RWPE2 (cell line): ENCODE measurements at regions not wholly inside any gene's neighbourhood (a gene's known extent, or its start where the extent isn't known, plus 50 kb on each side); places are given as distances from the start of the nearest gene placed in this dataset.
"Not testable (repeated sequence)": the region's sequence is repeated elsewhere in the genome, so short reads cannot be mapped to it uniquely, and the experiment has no call there.

Experiments used
- ATAC-seq: fragments of 200-7000 bp; cut with Tn5 transposase; 3 replicates; pipeline ENCODE4 v1.9.1; 2021; ENCODE audit warnings: low read depth
- DNase-seq: peaks from one replicate; pipeline ENCODE4 v3.0.0-alpha.2; 2020; ENCODE audit warnings: low spot score
- H3K27ac ChIP-seq: fragments of 450-650 bp; 2 replicates; pipeline ENCODE4 v1.5.1; 2017; ENCODE audit warnings: mild to moderate bottlenecking; ENCODE audit not compliant: poor library complexity, severe bottlenecking
- H3K27me3 ChIP-seq: fragments of 250-450 bp; sonication (Bioruptor Pico); 2 replicates; pipeline ENCODE4 v1.5.1; 2021; ENCODE audit warnings: mild to moderate bottlenecking, moderate library complexity; ENCODE audit not compliant: insufficient read depth, poor library complexity, severe bottlenecking
- H3K36me3 ChIP-seq: fragments of 250-450 bp; sonication (Bioruptor Pico); 2 replicates; pipeline ENCODE4 v1.5.1; 2020; ENCODE audit warnings: low read depth, mild to moderate bottlenecking, moderate library complexity
- H3K4me1 ChIP-seq: fragments of 250-450 bp; sonication (Bioruptor Pico); 2 replicates; pipeline ENCODE4 v1.5.1; 2021; ENCODE audit warnings: mild to moderate bottlenecking, moderate library complexity; ENCODE audit not compliant: insufficient read depth, poor library complexity, severe bottlenecking
- H3K4me3 ChIP-seq: fragments of 250-450 bp; sonication (Bioruptor Pico); 2 replicates; pipeline ENCODE4 v1.5.1; 2021; ENCODE audit warnings: mild to moderate bottlenecking, moderate library complexity; ENCODE audit not compliant: severe bottlenecking
- H3K9me3 ChIP-seq: fragments of 250-450 bp; sonication (Bioruptor Pico); 2 replicates; pipeline ENCODE4 v1.5.1; 2021; ENCODE audit warnings: mild to moderate bottlenecking, moderate library complexity; ENCODE audit not compliant: severe bottlenecking
- CTCF ChIP-seq: fragments of 450-650 bp; IDR thresholded peaks from one replicate; pipeline ENCODE4 v1.5.1; 2017; ENCODE audit warnings: mild to moderate bottlenecking, moderate library complexity; ENCODE audit not compliant: poor library complexity, severe bottlenecking

GRCh38 chr2:116317111-116317510 is 1497.4 kb upstream of the DDX18 start:
- DNase-seq (no peak), ATAC-seq (no peak)
- Histone ChIP-seq H3K4me3 (no peak overlapping the region), H3K36me3 (no peaks in the 10 kb centered on the region), H3K9me3 (no peaks in the 10 kb centered on the region), H3K4me1 (no peaks in the 10 kb centered on the region), H3K27ac (no peak overlapping the region), H3K27me3 (no peaks in the 10 kb centered on the region)
- no peak for TF ChIP-seq CTCF

- not testable (repeated sequence) for H3K9me3 ChIP-seq, H3K4me3 ChIP-seq, H3K27me3 ChIP-seq, H3K36me3 ChIP-seq, H3K27ac ChIP-seq, ATAC-seq, H3K4me1 ChIP-seq, DNase-seq
These were observed 1495.9 kb upstream of the DDX18 start for GRCh38 chr2:116318551-116318950.

GRCh38 chr2:116319001-116319400 is 1495.5 kb upstream of the DDX18 start:
- Histone ChIP-seq H3K4me3 (no peak overlapping the region), H3K27me3 (no peaks in the 10 kb centered on the region), H3K36me3 (no peaks in the 10 kb centered on the region), H3K4me1 (no peaks in the 10 kb centered on the region), H3K9me3 (no peaks in the 10 kb centered on the region), H3K27ac (no peak overlapping the region)
- no peak for ATAC-seq
- no peak for DNase-seq
- TF ChIP-seq CTCF = no peak

GRCh38 chr2:116319935-116320334 is 1494.6 kb upstream of the DDX18 start:
- TF ChIP-seq CTCF = no peak

GRCh38 chr2:116329280-116329679 is 1485.2 kb upstream of the DDX18 start:
- no peak overlapping the region for H3K27ac ChIP-seq
- DNase-seq = no peak
- H3K27me3 ChIP-seq = no peaks in the 10 kb centered on the region
- no peaks in the 10 kb centered on the region for H3K36me3 ChIP-seq
- no peak for ATAC-seq
- H3K4me1 ChIP-seq = no peaks in the 10 kb centered on the region
- no peaks in the 10 kb centered on the region for H3K9me3 ChIP-seq
- TF ChIP-seq CTCF = no peak
- H3K4me3 ChIP-seq = no peak overlapping the region

More at GRCh38 chr2:116319935-116320334, 1494.6 kb upstream of the DDX18 start:
- Histone ChIP-seq H3K36me3 (no peaks in the 10 kb centered on the region), H3K9me3 (no peaks in the 10 kb centered on the region), H3K4me1 (no peaks in the 10 kb centered on the region), H3K4me3 (no peak overlapping the region), H3K27me3 (no peaks in the 10 kb centered on the region), H3K27ac (no peak overlapping the region)
- ATAC-seq (no peak), DNase-seq (no peak)
